GM19328 (cell line): ENCODE measurements at regions not wholly inside any gene's neighbourhood (a gene's known extent, or its start where the extent isn't known, plus 50 kb on each side); places are given as distances from the start of the nearest gene placed in this dataset.
A peak's percentile ranks its signal among the peaks of the same experiment; 100 is the strongest.

Experiments
- ATAC-seq: cut with Tn5 transposase; IDR thresholded peaks from one replicate; pipeline ENCODE4 v1.9.1; 2021; ENCODE audit warnings: mild to moderate bottlenecking, moderate library complexity; ENCODE audit not compliant: unreplicated experiment

- ATAC-seq = no peak
Measured at GRCh38 chr14:35989736-35990135, 163.6 kb downstream of the BRMS1L start.

DNA sequence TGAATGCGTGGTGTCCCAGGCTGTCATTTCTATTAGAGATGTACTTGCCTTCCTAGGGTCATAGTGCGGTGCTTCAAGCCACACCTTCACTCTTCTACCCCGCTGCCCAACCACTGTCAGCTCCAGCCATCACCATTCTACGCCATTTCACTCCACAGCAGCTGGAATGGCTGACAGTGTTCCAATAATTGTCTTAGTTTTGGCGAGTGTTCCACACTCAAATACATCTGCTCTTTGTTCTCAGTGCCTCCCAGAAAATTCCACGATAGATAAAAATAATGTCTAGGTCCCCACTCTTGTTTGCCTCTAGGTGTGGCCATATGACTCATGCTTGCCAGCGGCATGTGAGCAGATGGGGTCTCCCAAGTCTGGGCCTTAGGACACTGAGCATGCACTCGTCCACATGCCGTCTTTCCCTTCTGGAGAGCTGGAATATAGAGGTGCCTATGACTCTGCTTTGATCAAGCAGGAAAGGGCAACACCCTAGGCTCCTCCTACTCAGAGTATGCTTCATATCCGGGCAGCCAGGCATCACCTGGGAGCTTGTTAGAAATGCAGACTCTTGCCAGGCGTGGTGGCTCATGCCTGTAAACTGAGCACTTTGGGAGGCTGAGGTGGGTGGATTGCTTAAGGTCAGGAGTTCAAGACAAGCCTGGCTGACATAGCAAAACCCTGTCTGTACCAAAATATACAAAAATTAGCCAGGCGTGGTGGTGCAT is 163.0 kb downstream of the BRMS1L start:
- no peak for ATAC-seq

DNA sequence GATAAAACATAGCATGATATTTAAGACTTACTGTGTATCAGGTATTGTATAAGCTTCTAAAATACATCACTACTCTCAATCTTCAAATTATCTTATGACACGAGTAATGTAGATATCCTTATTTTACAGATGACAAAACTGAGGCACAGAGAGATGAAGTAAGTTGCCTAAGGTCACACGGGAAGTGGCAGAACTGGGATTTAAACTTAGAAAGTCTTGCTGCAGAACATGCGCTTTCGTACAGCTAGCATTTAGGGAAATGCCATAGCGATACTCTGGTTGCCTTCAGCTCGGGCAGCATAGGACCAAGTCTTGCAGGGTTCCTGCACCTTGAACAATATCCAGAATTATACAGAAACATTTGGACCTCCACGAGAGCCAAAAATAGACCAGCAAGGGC is 162.4 kb downstream of the BRMS1L start:
- ATAC-seq = no peak

- no peak for ATAC-seq
Measured at GRCh38 chr14:35987731-35988130, 161.6 kb downstream of the BRMS1L start.

GRCh38 chr14:35986219-35986573 is 160.1 kb downstream of the BRMS1L start:
- peak; percentile 68 for ATAC-seq

- ATAC-seq = peak; percentile 44
Measured at GRCh38 chr14:35985474-35986218, 159.5 kb downstream of the BRMS1L start.

DNA sequence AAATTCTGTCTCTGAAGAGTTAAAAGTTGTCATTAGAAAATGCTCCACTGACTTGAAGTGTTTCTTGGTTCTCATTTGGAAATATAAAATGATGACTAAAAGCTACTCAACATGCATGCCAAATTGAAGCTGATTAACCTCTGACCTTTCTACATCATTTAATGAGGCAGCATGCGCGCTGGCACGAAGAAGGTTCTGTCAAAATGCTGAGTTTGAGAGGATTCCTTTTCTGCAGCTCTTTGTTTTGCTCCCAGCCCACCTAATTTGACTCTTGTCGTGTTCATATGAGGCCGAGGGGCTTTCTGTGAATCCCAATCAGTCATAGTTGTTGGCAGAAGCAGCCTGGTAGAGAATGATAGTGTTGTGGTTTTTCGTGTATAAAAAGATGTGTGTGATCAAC is 153.4 kb downstream of the BRMS1L start:
- ATAC-seq = no peak

GRCh38 chr14:35978561-35978960 is 152.4 kb downstream of the BRMS1L start:
- no peak for ATAC-seq

GRCh38 chr14:35975814-35976213 is 149.7 kb downstream of the BRMS1L start:
- ATAC-seq = no peak

DNA sequence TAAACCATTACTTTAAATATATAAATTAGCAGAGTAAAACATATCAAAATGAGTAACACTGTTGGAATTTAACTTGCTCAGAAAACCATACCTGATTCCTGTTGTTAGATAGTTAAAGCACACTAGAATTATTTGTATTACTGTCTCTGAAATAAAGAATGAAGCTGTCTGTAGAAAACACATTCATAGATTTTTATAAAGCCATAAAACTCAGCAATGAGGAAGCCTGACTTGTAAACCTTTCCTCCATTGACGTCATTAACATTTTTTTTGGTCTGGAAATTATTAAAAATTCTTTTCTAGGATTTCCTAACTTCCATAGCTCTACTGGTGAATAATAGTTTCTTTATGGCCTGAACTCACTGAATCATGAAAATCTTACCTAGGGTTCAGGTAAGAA is 147.6 kb downstream of the BRMS1L start:
- no peak for ATAC-seq

- no peak for ATAC-seq
Measured at GRCh38 chr14:35971965-35972630, 146.0 kb downstream of the BRMS1L start.

DNA sequence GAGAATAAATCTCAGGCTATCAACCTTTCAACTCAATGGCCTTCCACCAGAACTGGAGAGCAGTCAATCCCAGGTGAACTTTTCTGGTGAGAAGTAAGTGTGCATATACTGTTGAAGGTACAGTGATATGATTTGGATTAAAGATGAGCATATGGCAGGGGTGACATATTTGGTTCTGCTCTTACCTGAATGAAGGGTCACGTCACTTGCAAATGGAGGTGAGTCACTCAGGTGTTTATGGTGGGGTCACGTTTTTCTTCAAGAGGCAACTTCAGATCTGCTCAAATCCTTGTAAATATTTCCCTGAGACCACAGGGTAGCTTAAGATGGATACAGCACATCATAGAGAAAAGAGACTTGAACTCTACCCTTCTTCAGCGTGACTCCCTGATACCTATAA is 143.2 kb downstream of the BRMS1L start:
- ATAC-seq = no peak

- no peak for ATAC-seq
Measured at GRCh38 chr14:35965400-35965799, 139.3 kb downstream of the BRMS1L start.

- no peak for ATAC-seq
Measured at GRCh38 chr14:35964697-35965286, 138.7 kb downstream of the BRMS1L start.

DNA sequence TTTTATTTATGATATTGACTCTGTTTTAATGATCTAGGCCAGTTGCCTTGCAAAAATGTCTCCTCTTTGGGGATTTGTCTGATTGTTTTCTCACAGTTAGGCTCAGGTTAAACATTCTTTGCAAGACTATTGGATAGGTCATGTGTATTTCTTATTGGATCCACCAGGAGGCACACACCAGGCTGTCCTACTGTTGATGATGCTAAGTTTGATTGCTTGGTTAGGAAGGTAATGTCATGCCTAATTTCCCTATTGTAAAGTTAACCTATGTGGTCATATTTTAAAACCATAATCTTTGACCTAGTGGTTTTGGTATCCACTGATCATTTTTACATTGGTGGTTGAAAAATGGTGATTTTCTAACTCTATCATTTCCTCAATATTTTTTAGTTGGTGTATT is 137.1 kb downstream of the BRMS1L start:
- ATAC-seq = peak; percentile 55

GRCh38 chr14:35961697-35962274 is 135.6 kb downstream of the BRMS1L start:
- no peak for ATAC-seq

DNA sequence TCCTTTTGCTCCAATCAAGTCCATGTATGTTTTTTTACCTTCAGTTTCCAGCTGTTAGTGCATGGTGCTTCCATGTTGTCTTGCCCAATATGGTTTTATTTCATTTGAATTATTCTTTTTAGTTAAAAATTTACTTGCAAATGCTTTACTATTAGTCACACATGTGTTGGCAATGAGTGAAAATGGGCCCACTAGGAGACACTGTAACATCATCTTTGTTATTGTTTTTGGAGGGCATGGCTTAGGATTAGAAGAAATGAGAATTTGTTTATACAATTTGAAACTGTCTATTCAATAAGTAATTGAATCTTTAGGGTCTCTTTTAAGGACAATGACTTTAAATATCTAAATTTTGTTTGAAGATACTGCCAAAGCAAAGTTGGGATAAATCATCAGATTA is 133.7 kb downstream of the BRMS1L start:
- no peak for ATAC-seq

- no peak for ATAC-seq
Measured at GRCh38 chr14:35958499-35958898, 132.4 kb downstream of the BRMS1L start.

GRCh38 chr14:35956376-35957085 is 130.4 kb downstream of the BRMS1L start:
- ATAC-seq = no peak

GRCh38 chr14:35952584-35952983 is 126.4 kb downstream of the BRMS1L start:
- no peak for ATAC-seq
